ENCODE measurements at regions not wholly inside any gene's neighbourhood (a gene's known extent, or its start where the extent isn't known, plus 50 kb on each side); places are given as distances from the start of the nearest gene placed in this dataset.
"Not testable (repeated sequence)": the region's sequence is repeated elsewhere in the genome, so short reads cannot be mapped to it uniquely, and the experiment has no call there.

DNA sequence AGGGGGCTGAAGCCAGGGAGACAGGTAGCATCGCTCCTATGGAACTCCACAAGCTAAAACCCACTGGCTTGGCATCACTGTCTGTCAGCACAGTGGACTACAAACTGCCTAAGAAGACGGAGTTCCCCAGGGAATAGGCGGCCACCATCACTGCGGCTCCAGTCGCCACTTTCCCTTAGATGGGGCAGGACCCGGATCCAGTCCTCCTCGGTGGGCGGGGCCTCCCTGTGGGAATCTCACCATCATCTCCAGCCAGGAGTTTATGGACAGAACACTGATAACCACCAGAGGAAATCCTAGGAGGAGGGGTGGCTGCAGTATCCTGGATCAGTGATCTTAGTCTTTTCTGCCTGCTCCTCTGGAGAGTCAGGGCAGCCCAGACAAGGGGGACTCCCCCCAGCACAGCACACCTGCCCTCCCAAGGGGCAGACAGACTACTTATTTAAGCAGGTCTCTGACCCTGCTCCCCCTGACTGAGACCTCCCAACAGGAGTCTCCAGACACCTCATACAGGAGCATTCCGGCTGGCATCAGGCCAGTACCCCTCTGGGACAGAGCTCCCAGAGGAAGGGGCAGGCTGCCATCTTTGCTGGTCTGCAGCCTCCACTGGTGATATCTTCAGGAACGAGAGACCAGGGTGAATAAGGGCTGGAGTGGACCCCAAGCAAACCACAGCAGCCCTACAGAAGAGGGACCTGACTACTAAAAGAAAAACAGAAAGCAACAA lies 435.6 kb upstream of the RASGRP1 start:
- TF ChIP-seq, protein P1, sequence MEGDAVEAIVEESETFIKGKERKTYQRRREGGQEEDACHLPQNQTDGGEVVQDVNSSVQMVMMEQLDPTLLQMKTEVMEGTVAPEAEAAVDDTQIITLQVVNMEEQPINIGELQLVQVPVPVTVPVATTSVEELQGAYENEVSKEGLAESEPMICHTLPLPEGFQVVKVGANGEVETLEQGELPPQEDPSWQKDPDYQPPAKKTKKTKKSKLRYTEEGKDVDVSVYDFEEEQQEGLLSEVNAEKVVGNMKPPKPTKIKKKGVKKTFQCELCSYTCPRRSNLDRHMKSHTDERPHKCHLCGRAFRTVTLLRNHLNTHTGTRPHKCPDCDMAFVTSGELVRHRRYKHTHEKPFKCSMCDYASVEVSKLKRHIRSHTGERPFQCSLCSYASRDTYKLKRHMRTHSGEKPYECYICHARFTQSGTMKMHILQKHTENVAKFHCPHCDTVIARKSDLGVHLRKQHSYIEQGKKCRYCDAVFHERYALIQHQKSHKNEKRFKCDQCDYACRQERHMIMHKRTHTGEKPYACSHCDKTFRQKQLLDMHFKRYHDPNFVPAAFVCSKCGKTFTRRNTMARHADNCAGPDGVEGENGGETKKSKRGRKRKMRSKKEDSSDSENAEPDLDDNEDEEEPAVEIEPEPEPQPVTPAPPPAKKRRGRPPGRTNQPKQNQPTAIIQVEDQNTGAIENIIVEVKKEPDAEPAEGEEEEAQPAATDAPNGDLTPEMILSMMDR (IDR thresholded peaks at IDR 0.05), result no peak
- H3K27me3 ChIP-seq, result no peaks in the 10 kb centered on the region
- intact Hi-C loops (cut with DNase I), result no loop called here
- DNase-seq, result no peak
- ATAC-seq, result no peak
- no peaks in the 10 kb centered on the region for H3K36me3 ChIP-seq
- WGBS, 2 donors, result 90 to 95% methylated on average over 10 of the region's 10 CpGs
- no peak overlapping the region for H3K4me3 ChIP-seq
- H3K27ac ChIP-seq, result no peak overlapping the region
- peaks cover 0 to 22% (median 16%) of the 10 kb centered on the region in 9 donors for H3K4me1 ChIP-seq
- H3K9me3 ChIP-seq, result peaks cover 0 to 15% (median 0%) of the 10 kb centered on the region in 11 donors

DNA sequence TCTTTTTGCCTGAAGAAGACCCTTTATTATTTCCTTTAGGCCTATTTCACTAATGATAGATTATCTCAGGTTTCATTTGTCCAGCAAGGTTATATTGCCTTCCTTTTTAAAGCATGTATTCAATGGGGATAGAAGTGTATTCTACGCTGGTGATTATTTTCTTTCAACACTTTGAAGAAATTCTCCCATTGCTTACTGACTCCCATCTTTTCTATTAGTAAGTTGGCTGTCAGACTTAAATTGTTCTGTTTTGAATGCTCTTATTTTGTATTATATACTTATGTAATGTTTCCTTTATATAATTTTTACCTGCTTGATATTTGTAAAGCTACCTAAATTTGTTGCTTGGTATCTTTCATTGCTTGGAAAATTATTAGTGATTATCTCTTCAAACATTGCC lies 445.1 kb upstream of the RASGRP1 start:
- Histone ChIP-seq H3K9me3 (peaks cover 0 to 37% (median 8%) of the 10 kb centered on the region in 11 donors), H3K27me3 (no peaks in the 10 kb centered on the region), H3K4me1 (no peaks in the 10 kb centered on the region), H3K36me3 (no peaks in the 10 kb centered on the region), H3K27ac (no peak overlapping the region), H3K4me3 (no peak overlapping the region)
- intact Hi-C loops (cut with DNase I), result no loop called here
- DNase-seq (no peak), ATAC-seq (no peak)
- 77 to 84% methylated on average over 1 of the region's 1 CpG for WGBS, 2 donors
- TF ChIP-seq, protein P1 (IDR thresholded peaks at IDR 0.05), result no peak

DNA sequence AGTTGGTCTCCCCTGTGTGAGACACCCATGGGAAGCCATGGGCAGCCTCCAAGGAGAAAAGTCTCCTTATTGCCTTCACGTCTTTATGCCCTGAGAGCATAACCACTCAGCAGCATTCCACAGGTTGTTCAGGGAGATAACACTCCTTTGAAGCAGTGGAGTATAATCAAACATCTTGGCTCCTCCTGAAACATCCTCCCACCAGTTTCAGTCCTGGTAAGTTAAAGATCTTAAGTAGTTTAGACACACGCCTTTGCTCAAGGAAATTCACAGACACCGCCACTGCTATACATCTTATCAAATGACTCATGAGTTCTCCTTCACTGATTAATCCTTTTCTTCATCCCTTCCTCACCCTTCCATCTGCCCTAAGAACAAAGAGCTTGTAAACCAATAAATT lies 446.5 kb upstream of the RASGRP1 start:
- ATAC-seq; H3K36me3 ChIP-seq; H3K4me1 ChIP-seq; H3K27me3 ChIP-seq; H3K4me3 ChIP-seq; intact Hi-C loops (cut with DNase I); DNase-seq; H3K27ac ChIP-seq: not testable (repeated sequence)
- WGBS, 2 donors, result 75 to 77% methylated on average over 3 of the region's 3 CpGs
- H3K9me3 ChIP-seq, result peaks cover 0 to 35% (median 8%) of the 10 kb centered on the region in 11 donors

DNA sequence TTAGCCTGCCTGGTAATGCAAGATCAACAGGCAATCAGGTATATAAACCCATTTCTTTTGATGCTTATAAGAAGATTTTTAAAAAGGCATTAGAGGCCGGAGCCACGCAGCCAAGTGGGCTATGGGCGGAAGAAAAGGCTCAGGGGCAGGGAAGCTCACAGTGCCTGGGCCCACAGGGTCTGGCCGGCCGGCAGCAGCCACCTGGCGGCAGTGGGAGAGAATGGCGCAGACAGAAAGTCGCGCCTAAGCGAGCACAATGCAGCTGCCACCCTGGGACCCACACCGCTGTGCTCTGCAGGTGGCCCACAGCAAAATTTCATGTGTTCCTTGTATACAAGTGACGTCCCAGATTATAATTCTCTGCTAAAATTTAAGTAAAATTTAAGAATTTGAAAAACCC lies 448.6 kb upstream of the RASGRP1 start:
- Histone ChIP-seq H3K4me1 (no peaks in the 10 kb centered on the region), H3K27me3 (no peaks in the 10 kb centered on the region), H3K27ac (no peak overlapping the region), H3K4me3 (no peak overlapping the region), H3K9me3 (peaks cover 0 to 28% (median 8%) of the 10 kb centered on the region in 11 donors), H3K36me3 (no peaks in the 10 kb centered on the region)
- DNase-seq (no peak), ATAC-seq (no peak)
- TF ChIP-seq, protein P1 (IDR thresholded peaks at IDR 0.05), result no peak
- intact Hi-C loops (cut with DNase I), result no loop called here
- WGBS, 2 donors, result 78% methylated on average over 12 of the region's 12 CpGs

DNA sequence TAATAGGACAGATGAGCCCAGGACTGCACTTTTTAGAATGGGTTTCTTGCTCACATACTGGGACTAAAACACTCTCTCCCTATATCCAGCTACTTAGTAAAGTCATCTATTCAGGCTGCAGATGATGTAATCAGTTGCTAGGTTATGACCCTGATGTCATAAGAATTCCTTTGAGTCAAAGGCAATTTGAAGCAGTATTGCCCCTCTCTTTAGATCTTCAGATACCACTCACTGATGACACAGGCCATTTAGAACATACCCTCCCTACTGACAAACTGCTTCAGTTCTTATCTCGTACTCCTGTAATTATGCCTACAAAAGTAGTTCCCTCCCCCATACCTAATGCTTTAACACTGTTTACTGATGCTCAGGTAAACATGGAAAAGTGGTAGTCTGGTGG lies 450.1 kb upstream of the RASGRP1 start:
- TF ChIP-seq, protein P1 (IDR thresholded peaks at IDR 0.05), result no peak
- no peak overlapping the region for H3K27ac ChIP-seq
- 0 to 46% methylated on average over 1 of the region's 1 CpG for WGBS, 2 donors
- no peak for DNase-seq
- peaks cover 0 to 4% (median 0%) of the 10 kb centered on the region in 9 donors for H3K4me1 ChIP-seq
- no peaks in the 10 kb centered on the region for H3K36me3 ChIP-seq
- peaks cover 0 to 18% (median 4%) of the 10 kb centered on the region in 11 donors for H3K9me3 ChIP-seq
- ATAC-seq, result no peak
- intact Hi-C loops (cut with DNase I), result no loop called here
- H3K27me3 ChIP-seq, result no peaks in the 10 kb centered on the region
- no peak overlapping the region for H3K4me3 ChIP-seq

All from heart right ventricle (tissue), 16 donors.